HUDEP-2 (cell line): ENCODE measurements at regions not wholly inside any gene's neighbourhood (a gene's known extent, or its start where the extent isn't known, plus 50 kb on each side); places are given as distances from the start of the nearest gene placed in this dataset.
"Not testable (repeated sequence)": the region's sequence is repeated elsewhere in the genome, so short reads cannot be mapped to it uniquely, and the experiment has no call there.

Experiments used
- DNase-seq, 76 experiments: peaks; one replicate each; lab custom pipeline; 2025; ENCODE audit not compliant: unreplicated experiment in 76 of 76; lab: John Stamatoyannopoulos, UW

GRCh38 chr2:75432761-75433361 lies 127.9 kb downstream of the EVA1A start:
- DNase-seq, result no peak

- no peak for DNase-seq
Observed at GRCh38 chr2:75431763-75432162, 129.0 kb downstream of the EVA1A start.

GRCh38 chr2:75431276-75431675 lies 129.5 kb downstream of the EVA1A start:
- DNase-seq, result no peak

- not testable (repeated sequence) for DNase-seq
Observed at GRCh38 chr2:75430449-75430848, 130.3 kb downstream of the EVA1A start.

GRCh38 chr2:75428646-75429443 lies 131.9 kb downstream of the EVA1A start:
- no peak for DNase-seq

GRCh38 chr2:75428060-75428459 lies 132.7 kb downstream of the EVA1A start:
- no peak for DNase-seq

GRCh38 chr2:75424936-75425619 lies 135.7 kb downstream of the EVA1A start:
- DNase-seq, result peak in 5 of 76 experiments; percentile 2 to 25 (median 18)

- DNase-seq, result peak in 26 of 76 experiments; percentile 1 to 66 (median 20)
Observed at GRCh38 chr2:75421986-75422385, 138.8 kb downstream of the EVA1A start.

GRCh38 chr2:75416420-75417342 lies 144.1 kb downstream of the EVA1A start:
- DNase-seq, result no peak

GRCh38 chr2:75415731-75416130 lies 145.0 kb downstream of the EVA1A start:
- no peak for DNase-seq

- DNase-seq, result no peak
Observed at GRCh38 chr2:75415111-75415626, 145.6 kb downstream of the EVA1A start.

GRCh38 chr2:75411574-75411973 lies 149.2 kb downstream of the EVA1A start:
- no peak for DNase-seq

- no peak for DNase-seq
Observed at GRCh38 chr2:75410702-75411101, 150.0 kb downstream of the EVA1A start.

- no peak for DNase-seq
Observed at GRCh38 chr2:75408771-75409170, 152.0 kb downstream of the EVA1A start.

- DNase-seq, result no peak
Observed at GRCh38 chr2:75407038-75407530, 153.7 kb downstream of the EVA1A start.

GRCh38 chr2:75406131-75406581 lies 154.6 kb downstream of the EVA1A start:
- no peak for DNase-seq

GRCh38 chr2:75405000-75405399 lies 155.7 kb downstream of the EVA1A start:
- no peak for DNase-seq

GRCh38 chr2:75403991-75404428 lies 156.7 kb downstream of the EVA1A start:
- DNase-seq, result peak in 24 of 76 experiments; percentile 4 to 48 (median 31)

- DNase-seq, result no peak
Observed at GRCh38 chr2:75396314-75396713, 164.4 kb downstream of the EVA1A start.

- not testable (repeated sequence) for DNase-seq
Observed at GRCh38 chr2:75394764-75395163, 166.0 kb downstream of the EVA1A start.
